ENCODE measurements at regions not wholly inside any gene's neighbourhood (a gene's known extent, or its start where the extent isn't known, plus 50 kb on each side); places are given as distances from the start of the nearest gene placed in this dataset.
"Not testable (repeated sequence)": the region's sequence is repeated elsewhere in the genome, so short reads cannot be mapped to it uniquely, and the experiment has no call there.

GRCh38 chr20:26373066-26373465 lies 676.4 kb upstream of the ZNF337 start:
- DNase-seq, result not testable (repeated sequence)

GRCh38 chr20:26354511-26354910 lies 657.9 kb upstream of the ZNF337 start:
- no peak for DNase-seq

GRCh38 chr20:26347396-26347795 lies 650.7 kb upstream of the ZNF337 start:
- no peak for DNase-seq

- DNase-seq, result not testable (repeated sequence)
Measured at GRCh38 chr20:26340460-26341065, 643.9 kb upstream of the ZNF337 start.

GRCh38 chr20:26324177-26324576 lies 627.5 kb upstream of the ZNF337 start:
- DNase-seq, result no peak

GRCh38 chr20:26315054-26315453 lies 618.4 kb upstream of the ZNF337 start:
- DNase-seq, result no peak

GRCh38 chr20:26309720-26310119 lies 613.1 kb upstream of the ZNF337 start:
- not testable (repeated sequence) for DNase-seq

GRCh38 chr20:26308961-26309360 lies 612.3 kb upstream of the ZNF337 start:
- DNase-seq, result no peak

- no peak for DNase-seq
Measured at GRCh38 chr20:26295006-26295405, 598.4 kb upstream of the ZNF337 start.

GRCh38 chr20:26288379-26289061 lies 591.9 kb upstream of the ZNF337 start:
- not testable (repeated sequence) for DNase-seq

- no peak for DNase-seq
Measured at GRCh38 chr20:26279238-26279637, 582.6 kb upstream of the ZNF337 start.

GRCh38 chr20:26277339-26277738 lies 580.7 kb upstream of the ZNF337 start:
- no peak for DNase-seq

- DNase-seq, result no peak
Measured at GRCh38 chr20:26276554-26277210, 580.0 kb upstream of the ZNF337 start.

- DNase-seq, result not testable (repeated sequence)
Measured at GRCh38 chr20:26268762-26269161, 572.1 kb upstream of the ZNF337 start.

GRCh38 chr20:26260925-26261324 lies 564.3 kb upstream of the ZNF337 start:
- not testable (repeated sequence) for DNase-seq

- DNase-seq, result not testable (repeated sequence)
Measured at GRCh38 chr20:26252311-26252975, 555.8 kb upstream of the ZNF337 start.

GRCh38 chr20:26251376-26251775 lies 554.7 kb upstream of the ZNF337 start:
- DNase-seq, result not testable (repeated sequence)

GRCh38 chr20:26250249-26251114 lies 553.8 kb upstream of the ZNF337 start:
- not testable (repeated sequence) for DNase-seq

- no peak for DNase-seq
Measured at GRCh38 chr20:26243731-26244130, 547.1 kb upstream of the ZNF337 start.

- DNase-seq, result not testable (repeated sequence)
Measured at GRCh38 chr20:26220609-26221008, 524.0 kb upstream of the ZNF337 start.

GRCh38 chr20:26219546-26219945 lies 522.9 kb upstream of the ZNF337 start:
- DNase-seq, result not testable (repeated sequence)

GRCh38 chr20:26218301-26218700 lies 521.6 kb upstream of the ZNF337 start:
- DNase-seq, result peak; percentile 51

Measured in fibroblast of upper back skin (primary cell).